ENCODE measurements at regions not wholly inside any gene's neighbourhood (a gene's known extent, or its start where the extent isn't known, plus 50 kb on each side); places are given as distances from the start of the nearest gene placed in this dataset.

GRCh38 chr3:56987238-56987895 is 73.1 kb upstream of the SPATA12 start:
- H3K9ac ChIP-seq = no peak overlapping the region
- no peak for DNase-seq
- H3K27me3 ChIP-seq (replicated peaks; ENCODE audit: insufficient read depth) = no peaks in the 10 kb centered on the region
- peaks cover 11% of the 10 kb centered on the region for H3K4me1 ChIP-seq (ENCODE audit: insufficient read depth)
- no peak for TF ChIP-seq EZH2phosphoT487 (IDR thresholded peaks at IDR 0.05; ENCODE audit: insufficient read depth, low read depth)
- no peak for TF ChIP-seq EZH2 (IDR thresholded peaks at IDR 0.05; ENCODE audit: insufficient read depth, poor library complexity, severe bottlenecking)
- no peak overlapping the region for H3K4me3 ChIP-seq
- H3K4me2 ChIP-seq (ENCODE audit: unreplicated experiment) = no peak overlapping the region
- in situ Hi-C loops (cut with MboI) = loop anchor here (10.0 kb wide), 1 partner anchor 193 kb away; no protein-coding TSS in a partner anchor
- no peak overlapping the region for H2AFZ ChIP-seq
- H3K79me2 ChIP-seq (ENCODE audit: insufficient read depth) = no peaks in the 10 kb centered on the region
- no peak overlapping the region for H3K27ac ChIP-seq
- peaks cover 7% of the 10 kb centered on the region; the same call in 1 of the 2 replicates for H3F3A ChIP-seq (ENCODE audit: insufficient read depth)
- no peaks in the 10 kb centered on the region for H3K9me3 ChIP-seq (ENCODE audit: low read depth)
- H3K36me3 ChIP-seq (ENCODE audit: low read depth) = no peaks in the 10 kb centered on the region
- WGBS, 2 experiments (ENCODE audit: low coverage in 1 of 2, low lambda C conversion rate in 2 of 2, missing lambda C conversion rate in 2 of 2) = 75 to 76% methylated on average over 6 of the region's 6 CpGs
- H3K9me2 ChIP-seq (ENCODE audit: insufficient read depth) = no peaks in the 10 kb centered on the region
- no peaks in the 10 kb centered on the region for H4K20me1 ChIP-seq (ENCODE audit: insufficient read depth)

GRCh38 chr3:56986347-56986746 is 74.1 kb upstream of the SPATA12 start:
- Histone ChIP-seq H3K9me3 (ENCODE audit: low read depth) (no peaks in the 10 kb centered on the region), H2AFZ (no peak overlapping the region), H3K4me1 (ENCODE audit: insufficient read depth) (peaks cover 18% of the 10 kb centered on the region), H3K79me2 (ENCODE audit: insufficient read depth) (no peaks in the 10 kb centered on the region), H3K27ac (no peak overlapping the region), H3K4me3 (no peak overlapping the region), H3K27me3 (replicated peaks; ENCODE audit: insufficient read depth) (no peaks in the 10 kb centered on the region), H3K4me2 (ENCODE audit: unreplicated experiment) (no peak overlapping the region), H3K9ac (no peak overlapping the region), H3K9me2 (ENCODE audit: insufficient read depth) (no peaks in the 10 kb centered on the region), H3K36me3 (ENCODE audit: low read depth) (no peaks in the 10 kb centered on the region), H3F3A (ENCODE audit: insufficient read depth) (peaks cover 17% of the 10 kb centered on the region), H4K20me1 (ENCODE audit: insufficient read depth) (no peaks in the 10 kb centered on the region)
- in situ Hi-C loops (cut with MboI) = loop anchor here (10.0 kb wide), 1 partner anchor 192 kb away; no protein-coding TSS in a partner anchor
- TF ChIP-seq EZH2 (IDR thresholded peaks at IDR 0.05; ENCODE audit: insufficient read depth, poor library complexity, severe bottlenecking) = no peak
- WGBS, 2 experiments (ENCODE audit: low coverage in 1 of 2, low lambda C conversion rate in 2 of 2, missing lambda C conversion rate in 2 of 2) = 68 to 69% methylated on average over 5 of the region's 5 CpGs
- no peak for DNase-seq

GRCh38 chr3:56985878-56986277 is 74.6 kb upstream of the SPATA12 start:
- peaks cover 21% of the 10 kb centered on the region for H3K4me1 ChIP-seq (ENCODE audit: insufficient read depth)
- in situ Hi-C loops (cut with MboI) = loop anchor here (10.0 kb wide), 1 partner anchor 191 kb away; no protein-coding TSS in a partner anchor
- no peaks in the 10 kb centered on the region for H3K9me3 ChIP-seq (ENCODE audit: low read depth)
- TF ChIP-seq EZH2 (IDR thresholded peaks at IDR 0.05; ENCODE audit: insufficient read depth, poor library complexity, severe bottlenecking) = no peak
- no peak for TF ChIP-seq EZH2phosphoT487 (IDR thresholded peaks at IDR 0.05; ENCODE audit: insufficient read depth, low read depth)
- no peak overlapping the region; the same call in 1 of the 2 replicates for H3K9ac ChIP-seq
- H3K27ac ChIP-seq = no peak overlapping the region
- no peaks in the 10 kb centered on the region for H3K9me2 ChIP-seq (ENCODE audit: insufficient read depth)
- no peak overlapping the region for H2AFZ ChIP-seq
- H3K36me3 ChIP-seq (ENCODE audit: low read depth) = no peaks in the 10 kb centered on the region
- peak; percentile 71 for DNase-seq
- WGBS, 2 experiments (ENCODE audit: low coverage in 1 of 2, low lambda C conversion rate in 2 of 2, missing lambda C conversion rate in 2 of 2) = 31 to 40% methylated on average over 2 of the region's 2 CpGs
- no peak overlapping the region for H3K4me2 ChIP-seq (ENCODE audit: unreplicated experiment)
- no peaks in the 10 kb centered on the region for H3K79me2 ChIP-seq (ENCODE audit: insufficient read depth)
- H3K27me3 ChIP-seq (replicated peaks; ENCODE audit: insufficient read depth) = no peaks in the 10 kb centered on the region
- peaks cover 21% of the 10 kb centered on the region for H3F3A ChIP-seq (ENCODE audit: insufficient read depth)
- H4K20me1 ChIP-seq (ENCODE audit: insufficient read depth) = no peaks in the 10 kb centered on the region
- H3K4me3 ChIP-seq = no peak overlapping the region

GRCh38 chr3:56985460-56985859 is 75.0 kb upstream of the SPATA12 start:
- Histone ChIP-seq H3K4me3 (no peak overlapping the region), H3K27ac (no peak overlapping the region), H3K4me1 (ENCODE audit: insufficient read depth) (peaks cover 23% of the 10 kb centered on the region), H3K27me3 (replicated peaks; ENCODE audit: insufficient read depth) (no peaks in the 10 kb centered on the region), H3K9me3 (ENCODE audit: low read depth) (no peaks in the 10 kb centered on the region), H3K36me3 (ENCODE audit: low read depth) (no peaks in the 10 kb centered on the region), H3K4me2 (ENCODE audit: unreplicated experiment) (no peak overlapping the region), H3K9me2 (ENCODE audit: insufficient read depth) (no peaks in the 10 kb centered on the region), H4K20me1 (ENCODE audit: insufficient read depth) (no peaks in the 10 kb centered on the region), H2AFZ (no peak overlapping the region), H3F3A (ENCODE audit: insufficient read depth) (peaks cover 23% of the 10 kb centered on the region), H3K79me2 (ENCODE audit: insufficient read depth) (no peaks in the 10 kb centered on the region), H3K9ac (no peak overlapping the region; the same call in 1 of the 2 replicates)
- WGBS, 2 experiments (ENCODE audit: low coverage in 1 of 2, low lambda C conversion rate in 2 of 2, missing lambda C conversion rate in 2 of 2) = 85 to 89% methylated on average over 9 of the region's 9 CpGs
- in situ Hi-C loops (cut with MboI) = loop anchor here (10.0 kb wide), 1 partner anchor 191 kb away; no protein-coding TSS in a partner anchor
- no peak for DNase-seq
- no peak for TF ChIP-seq EZH2 (IDR thresholded peaks at IDR 0.05; ENCODE audit: insufficient read depth, poor library complexity, severe bottlenecking)
- no peak for TF ChIP-seq EZH2phosphoT487 (IDR thresholded peaks at IDR 0.05; ENCODE audit: insufficient read depth, low read depth)
